Panc1 (cell line): ENCODE measurements at regions not wholly inside any gene's neighbourhood (a gene's known extent, or its start where the extent isn't known, plus 50 kb on each side); places are given as distances from the start of the nearest gene placed in this dataset.

ENCODE experiments used
- ATAC-seq: fragments of 200-7000 bp; cut with Tn5 transposase; 2 replicates; pipeline ENCODE4 v1.9.1; 2020; ENCODE audit warnings: mild to moderate bottlenecking, moderate library complexity
- BruUV-seq: library from RNA; stranded (reverse); fragments of 400-500 nt; replicated peaks from 2 replicates; lab custom pipeline; 2021; lab: Mats Ljungman, UMichigan
- CTCF ChIA-PET: fragments of 300-600 bp; sonication (Branson Sonifier 250); formaldehyde crosslinking; loops from one replicate; lab custom pipeline; 2022; ENCODE audit warnings: antibody characterized with exemption; lab: Charles Lee
- POLR2A ChIA-PET: fragments of 300-600 bp; sonication (Branson Sonifier 250); formaldehyde crosslinking; loops from one replicate; lab custom pipeline; 2022; ENCODE audit warnings: antibody characterized with exemption; lab: Charles Lee
- DNase-seq: peaks from one replicate; pipeline ENCODE4 v3.0.0-alpha.2; 2010; ENCODE audit warnings: low read depth, low spot score
- H3K27ac ChIP-seq: 2 replicates; pipeline ENCODE4 v1.5.1; 2011; ENCODE audit warnings: mild to moderate bottlenecking, low read length, inconsistent platforms
- H3K27me3 ChIP-seq: fragments of 200-500 bp; sonication (Bioruptor generic); 2 replicates; pipeline ENCODE4 v1.6.0; 2014; ENCODE audit warnings: low read length, inconsistent platforms; ENCODE audit not compliant: control insufficient read depth, insufficient read depth
- H3K36me3 ChIP-seq: fragments of 200-500 bp; sonication (Bioruptor generic); 2 replicates; pipeline ENCODE4 v1.5.1; 2014; ENCODE audit warnings: inconsistent platforms, mild to moderate bottlenecking, low read length, moderate library complexity; ENCODE audit not compliant: control insufficient read depth, insufficient read depth
- H3K4me1 ChIP-seq: 2 replicates; pipeline ENCODE4 v1.5.1; 2011; ENCODE audit warnings: inconsistent platforms, mild to moderate bottlenecking, low read length, moderate library complexity; ENCODE audit not compliant: control insufficient read depth, insufficient read depth
- H3K4me3 ChIP-seq, 2 experiments: 2 replicates each; pipeline ENCODE4 v1.5.1; 2011 to 2012; ENCODE audit warnings: low read depth in 2 of 2, low read length in 2 of 2, mild to moderate bottlenecking in 2 of 2, inconsistent platforms in 1 of 2, moderate library complexity in 1 of 2
- H3K9me3 ChIP-seq: fragments of 200-500 bp; sonication (Bioruptor generic); 2 replicates; pipeline ENCODE4 v1.5.1; 2014; ENCODE audit warnings: low read depth, mild to moderate bottlenecking, inconsistent platforms, low read length, moderate library complexity; ENCODE audit not compliant: control insufficient read depth, insufficient read depth
- POLR2AphosphoS5 ChIP-seq: IDR thresholded peaks from 2 replicates; pipeline ENCODE4 v1.6.1; 2012; ENCODE audit warnings: mild to moderate bottlenecking, low read depth, low read length, moderate library complexity
- SIN3A ChIP-seq: IDR thresholded peaks from 2 replicates; pipeline ENCODE4 v1.6.1; 2012; ENCODE audit warnings: low read depth, mild to moderate bottlenecking, low read length, moderate library complexity, borderline replicate concordance; ENCODE audit not compliant: insufficient read depth
- TCF7L2 ChIP-seq: IDR thresholded peaks from 2 replicates; pipeline ENCODE4 v1.6.1; 2011; ENCODE audit warnings: mild to moderate bottlenecking, low read depth, low read length, inconsistent platforms
- in situ Hi-C: cut with HindIII; loops from 2 replicates; pipeline ENCODE4 v1.10.0; 2016; ENCODE audit warnings: low sequenced_read_pairs, low pct_unique_long_range_greater_than_20kb
- intact Hi-C: fragments of 100-400 bp; cut with micrococcal nuclease; formaldehyde crosslinking; loops from one replicate; pipeline ENCODE4 v1.10.0; 2022; ENCODE audit not compliant: unreplicated experiment
- TF ChIP-seq, protein P1 (sequence below), 2 experiments: IDR thresholded peaks; 2 replicates each; pipeline ENCODE4 v1.6.1; 2011 to 2012; ENCODE audit warnings: low read depth in 2 of 2, control low read depth in 1 of 2, low read length in 1 of 2, mild to moderate bottlenecking in 1 of 2, moderate library complexity in 1 of 2; ENCODE audit not compliant: insufficient read depth in 1 of 2
- TF ChIP-seq, protein P2 (sequence below): fragments of 450-650 bp; IDR thresholded peaks from 2 replicates; pipeline ENCODE4 v1.5.1; 2017; ENCODE audit warnings: mild to moderate bottlenecking

DNA sequence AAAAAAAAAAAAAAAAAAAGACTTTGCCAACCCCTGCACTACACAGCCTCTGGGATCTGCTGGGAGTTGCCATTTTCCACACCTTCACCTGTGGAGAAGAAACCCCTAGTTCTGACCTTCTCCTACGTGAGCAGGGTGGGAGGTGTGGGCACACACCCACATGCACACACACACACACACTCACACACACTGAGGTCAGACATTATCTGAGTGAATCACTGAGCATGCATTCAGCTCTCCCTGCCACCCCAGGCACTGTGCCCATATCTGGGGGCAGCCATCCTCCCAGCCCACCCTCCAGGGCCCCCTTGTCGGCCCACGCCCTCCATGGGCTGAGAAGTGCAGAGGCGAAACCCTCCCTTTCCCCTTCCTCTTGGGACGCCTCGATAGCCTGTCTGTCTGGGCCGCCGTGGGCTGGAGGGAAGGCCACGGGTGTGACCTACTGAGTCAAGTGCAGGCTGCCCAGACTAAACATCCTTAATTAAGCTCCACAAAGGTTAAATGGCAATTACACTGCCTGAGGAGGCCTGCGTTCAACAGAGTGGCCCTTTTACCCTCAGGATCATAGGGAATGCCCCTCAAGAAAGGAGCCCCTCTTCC, 143.8 kb downstream of the C16orf95 start:
- DNase-seq (no peak), ATAC-seq (no peak)
- H3K4me1 ChIP-seq = no peaks in the 10 kb centered on the region
- TF ChIP-seq, protein P1, sequence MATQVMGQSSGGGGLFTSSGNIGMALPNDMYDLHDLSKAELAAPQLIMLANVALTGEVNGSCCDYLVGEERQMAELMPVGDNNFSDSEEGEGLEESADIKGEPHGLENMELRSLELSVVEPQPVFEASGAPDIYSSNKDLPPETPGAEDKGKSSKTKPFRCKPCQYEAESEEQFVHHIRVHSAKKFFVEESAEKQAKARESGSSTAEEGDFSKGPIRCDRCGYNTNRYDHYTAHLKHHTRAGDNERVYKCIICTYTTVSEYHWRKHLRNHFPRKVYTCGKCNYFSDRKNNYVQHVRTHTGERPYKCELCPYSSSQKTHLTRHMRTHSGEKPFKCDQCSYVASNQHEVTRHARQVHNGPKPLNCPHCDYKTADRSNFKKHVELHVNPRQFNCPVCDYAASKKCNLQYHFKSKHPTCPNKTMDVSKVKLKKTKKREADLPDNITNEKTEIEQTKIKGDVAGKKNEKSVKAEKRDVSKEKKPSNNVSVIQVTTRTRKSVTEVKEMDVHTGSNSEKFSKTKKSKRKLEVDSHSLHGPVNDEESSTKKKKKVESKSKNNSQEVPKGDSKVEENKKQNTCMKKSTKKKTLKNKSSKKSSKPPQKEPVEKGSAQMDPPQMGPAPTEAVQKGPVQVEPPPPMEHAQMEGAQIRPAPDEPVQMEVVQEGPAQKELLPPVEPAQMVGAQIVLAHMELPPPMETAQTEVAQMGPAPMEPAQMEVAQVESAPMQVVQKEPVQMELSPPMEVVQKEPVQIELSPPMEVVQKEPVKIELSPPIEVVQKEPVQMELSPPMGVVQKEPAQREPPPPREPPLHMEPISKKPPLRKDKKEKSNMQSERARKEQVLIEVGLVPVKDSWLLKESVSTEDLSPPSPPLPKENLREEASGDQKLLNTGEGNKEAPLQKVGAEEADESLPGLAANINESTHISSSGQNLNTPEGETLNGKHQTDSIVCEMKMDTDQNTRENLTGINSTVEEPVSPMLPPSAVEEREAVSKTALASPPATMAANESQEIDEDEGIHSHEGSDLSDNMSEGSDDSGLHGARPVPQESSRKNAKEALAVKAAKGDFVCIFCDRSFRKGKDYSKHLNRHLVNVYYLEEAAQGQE (IDR thresholded peaks at IDR 0.05; ENCODE audit: insufficient read depth in 1 of 2, low read depth in 2 of 2, low read length in 1 of 2) = no peak
- no peak for TF ChIP-seq POLR2AphosphoS5
- TF ChIP-seq, protein P2, sequence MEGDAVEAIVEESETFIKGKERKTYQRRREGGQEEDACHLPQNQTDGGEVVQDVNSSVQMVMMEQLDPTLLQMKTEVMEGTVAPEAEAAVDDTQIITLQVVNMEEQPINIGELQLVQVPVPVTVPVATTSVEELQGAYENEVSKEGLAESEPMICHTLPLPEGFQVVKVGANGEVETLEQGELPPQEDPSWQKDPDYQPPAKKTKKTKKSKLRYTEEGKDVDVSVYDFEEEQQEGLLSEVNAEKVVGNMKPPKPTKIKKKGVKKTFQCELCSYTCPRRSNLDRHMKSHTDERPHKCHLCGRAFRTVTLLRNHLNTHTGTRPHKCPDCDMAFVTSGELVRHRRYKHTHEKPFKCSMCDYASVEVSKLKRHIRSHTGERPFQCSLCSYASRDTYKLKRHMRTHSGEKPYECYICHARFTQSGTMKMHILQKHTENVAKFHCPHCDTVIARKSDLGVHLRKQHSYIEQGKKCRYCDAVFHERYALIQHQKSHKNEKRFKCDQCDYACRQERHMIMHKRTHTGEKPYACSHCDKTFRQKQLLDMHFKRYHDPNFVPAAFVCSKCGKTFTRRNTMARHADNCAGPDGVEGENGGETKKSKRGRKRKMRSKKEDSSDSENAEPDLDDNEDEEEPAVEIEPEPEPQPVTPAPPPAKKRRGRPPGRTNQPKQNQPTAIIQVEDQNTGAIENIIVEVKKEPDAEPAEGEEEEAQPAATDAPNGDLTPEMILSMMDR = no peak
- no peak for TF ChIP-seq TCF7L2
- no peak for TF ChIP-seq SIN3A
- no peaks in the 10 kb centered on the region for H3K36me3 ChIP-seq
- intact Hi-C loops = no loop called here
- no peaks in the 10 kb centered on the region for H3K9me3 ChIP-seq
- no TSS peak for BruUV-seq
- no peak overlapping the region for H3K4me3 ChIP-seq
- in situ Hi-C loops = no loop called here
- ChIA-PET CTCF (no interaction called here), POLR2A (interaction anchor here (0.6 kb wide), 1 partner anchor 13 kb away, joined by 3 read pairs; no protein-coding TSS in a partner anchor)
- H3K27ac ChIP-seq = no peak overlapping the region
- no peaks in the 10 kb centered on the region for H3K27me3 ChIP-seq

DNA sequence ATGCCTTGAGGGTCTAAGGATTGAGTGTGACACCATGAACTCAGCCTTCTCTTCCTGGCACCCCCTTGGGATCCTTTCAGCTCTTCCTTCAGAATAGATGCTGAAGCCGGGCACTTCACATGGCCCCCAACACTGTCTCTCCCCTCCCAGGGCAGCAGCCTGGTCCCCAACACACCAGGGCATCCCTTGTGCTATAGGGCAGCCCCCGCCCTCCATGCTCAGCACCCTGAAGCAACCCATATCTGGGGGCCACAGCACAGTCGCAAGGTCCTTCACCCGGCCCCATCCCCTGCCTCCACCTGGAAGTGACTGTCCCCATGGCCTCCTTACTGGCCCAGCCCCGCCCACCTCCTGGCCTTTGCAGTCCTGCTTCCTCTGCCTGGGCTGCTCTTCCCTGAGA, 143.1 kb downstream of the C16orf95 start:
- Histone ChIP-seq H3K4me1 (no peaks in the 10 kb centered on the region), H3K27me3 (no peaks in the 10 kb centered on the region), H3K27ac (no peak overlapping the region), H3K36me3 (no peaks in the 10 kb centered on the region), H3K9me3 (no peaks in the 10 kb centered on the region), H3K4me3 (no peak overlapping the region)
- BruUV-seq = no TSS peak
- TF ChIP-seq, protein P1 (IDR thresholded peaks at IDR 0.05; ENCODE audit: insufficient read depth in 1 of 2, low read depth in 2 of 2, low read length in 1 of 2) = no peak
- TF ChIP-seq TCF7L2 (no peak), POLR2AphosphoS5 (no peak), SIN3A (no peak)
- TF ChIP-seq, protein P2 = no peak
- ChIA-PET CTCF (no interaction called here), POLR2A (no interaction called here)
- ATAC-seq (no peak), DNase-seq (no peak)
- in situ Hi-C loops = no loop called here
- intact Hi-C loops = no loop called here
